ENCODE measurements at regions not wholly inside any gene's neighbourhood (a gene's known extent, or its start where the extent isn't known, plus 50 kb on each side); places are given as distances from the start of the nearest gene placed in this dataset.
"Not testable (repeated sequence)": the region's sequence is repeated elsewhere in the genome, so short reads cannot be mapped to it uniquely, and the experiment has no call there.

- DNase-seq, result no peak
Observed at GRCh38 chr9:81335879-81336421, 353.4 kb downstream of the TLE1 start.

- DNase-seq, result no peak
Observed at GRCh38 chr9:81321551-81321950, 367.8 kb downstream of the TLE1 start.

GRCh38 chr9:81320909-81321482, 368.4 kb downstream of the TLE1 start:
- no peak for DNase-seq

GRCh38 chr9:81318571-81318970, 370.8 kb downstream of the TLE1 start:
- DNase-seq, result no peak

- DNase-seq, result no peak
Observed at GRCh38 chr9:81317939-81318338, 371.4 kb downstream of the TLE1 start.

- DNase-seq, result no peak
Observed at GRCh38 chr9:81317223-81317622, 372.1 kb downstream of the TLE1 start.

- DNase-seq, result no peak
Observed at GRCh38 chr9:81314490-81314889, 374.9 kb downstream of the TLE1 start.

GRCh38 chr9:81313877-81314276, 375.5 kb downstream of the TLE1 start:
- no peak for DNase-seq

GRCh38 chr9:81312346-81312745, 377.0 kb downstream of the TLE1 start:
- no peak for DNase-seq

GRCh38 chr9:81308404-81308803, 380.9 kb downstream of the TLE1 start:
- no peak for DNase-seq

- not testable (repeated sequence) for DNase-seq
Observed at GRCh38 chr9:81307791-81308190, 381.6 kb downstream of the TLE1 start.

- DNase-seq, result no peak
Observed at GRCh38 chr9:81305561-81306182, 383.7 kb downstream of the TLE1 start.

- no peak for DNase-seq
Observed at GRCh38 chr9:81303658-81304057, 385.7 kb downstream of the TLE1 start.

GRCh38 chr9:81293651-81294050, 395.7 kb downstream of the TLE1 start:
- no peak for DNase-seq

GRCh38 chr9:81292056-81292805, 397.1 kb downstream of the TLE1 start:
- DNase-seq, result no peak

GRCh38 chr9:81289622-81290021, 399.7 kb downstream of the TLE1 start:
- no peak for DNase-seq

- DNase-seq, result no peak
Observed at GRCh38 chr9:81268048-81268447, 421.3 kb downstream of the TLE1 start.

- DNase-seq, result no peak
Observed at GRCh38 chr9:81266674-81267073, 422.7 kb downstream of the TLE1 start.

GRCh38 chr9:81266086-81266485, 423.3 kb downstream of the TLE1 start:
- DNase-seq, result no peak

GRCh38 chr9:81264516-81264915, 424.8 kb downstream of the TLE1 start:
- no peak for DNase-seq

GRCh38 chr9:81259896-81260295, 429.5 kb downstream of the TLE1 start:
- DNase-seq, result no peak

GRCh38 chr9:81256368-81256767, 433.0 kb downstream of the TLE1 start:
- DNase-seq, result no peak

GRCh38 chr9:81250606-81251005, 438.7 kb downstream of the TLE1 start:
- DNase-seq, result no peak

GRCh38 chr9:81250041-81250440, 439.3 kb downstream of the TLE1 start:
- no peak for DNase-seq
